IPS-NIHi7 (cell line): ENCODE measurements at regions not wholly inside any gene's neighbourhood (a gene's known extent, or its start where the extent isn't known, plus 50 kb on each side); places are given as distances from the start of the nearest gene placed in this dataset.
A peak's percentile ranks its signal among the peaks of the same experiment; 100 is the strongest.

Experiments
- DNase-seq: peaks from one replicate; pipeline ENCODE4 v3.0.0; 2012; ENCODE audit warnings: mixed read lengths; ENCODE audit errors: extremely low spot score

DNA sequence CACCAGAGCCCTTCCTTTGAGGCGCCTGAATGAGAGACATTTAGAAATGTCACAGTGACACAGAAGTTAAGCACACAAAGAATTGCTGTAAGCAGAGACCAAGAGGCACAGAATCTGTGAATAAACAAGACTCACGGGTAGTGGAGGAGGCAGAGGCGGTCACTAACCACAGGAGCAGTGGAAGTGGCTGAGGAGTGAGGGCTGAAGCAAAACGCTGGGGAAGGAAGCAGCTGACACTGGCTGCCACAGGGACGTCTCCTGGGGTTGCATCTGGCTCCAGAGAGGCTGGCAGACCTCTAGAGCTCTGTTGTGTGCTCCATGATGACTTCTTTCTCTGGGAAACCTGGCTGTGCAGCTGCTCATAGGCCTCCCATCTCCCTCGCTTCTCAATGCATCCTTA, 65.0 kb upstream of the SLC2A12 start:
- no peak for DNase-seq

DNA sequence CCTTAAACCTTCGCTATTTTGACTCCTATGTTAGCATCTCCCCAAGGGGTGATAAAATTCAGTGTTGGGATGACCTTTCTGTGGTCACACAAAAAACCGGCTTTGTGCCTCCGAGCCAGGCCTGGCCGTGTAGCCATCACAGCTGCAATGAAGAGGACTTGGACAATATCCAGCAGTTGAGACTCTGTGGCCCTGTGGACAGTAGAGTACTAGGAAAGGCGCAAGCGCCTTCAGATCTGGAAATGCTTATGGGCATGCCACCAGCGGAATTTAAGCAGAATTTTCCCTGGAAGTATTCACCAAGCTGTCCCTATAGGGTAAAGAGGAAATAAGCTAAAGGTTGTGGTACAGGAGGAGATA, 63.3 kb upstream of the SLC2A12 start:
- DNase-seq = no peak

DNA sequence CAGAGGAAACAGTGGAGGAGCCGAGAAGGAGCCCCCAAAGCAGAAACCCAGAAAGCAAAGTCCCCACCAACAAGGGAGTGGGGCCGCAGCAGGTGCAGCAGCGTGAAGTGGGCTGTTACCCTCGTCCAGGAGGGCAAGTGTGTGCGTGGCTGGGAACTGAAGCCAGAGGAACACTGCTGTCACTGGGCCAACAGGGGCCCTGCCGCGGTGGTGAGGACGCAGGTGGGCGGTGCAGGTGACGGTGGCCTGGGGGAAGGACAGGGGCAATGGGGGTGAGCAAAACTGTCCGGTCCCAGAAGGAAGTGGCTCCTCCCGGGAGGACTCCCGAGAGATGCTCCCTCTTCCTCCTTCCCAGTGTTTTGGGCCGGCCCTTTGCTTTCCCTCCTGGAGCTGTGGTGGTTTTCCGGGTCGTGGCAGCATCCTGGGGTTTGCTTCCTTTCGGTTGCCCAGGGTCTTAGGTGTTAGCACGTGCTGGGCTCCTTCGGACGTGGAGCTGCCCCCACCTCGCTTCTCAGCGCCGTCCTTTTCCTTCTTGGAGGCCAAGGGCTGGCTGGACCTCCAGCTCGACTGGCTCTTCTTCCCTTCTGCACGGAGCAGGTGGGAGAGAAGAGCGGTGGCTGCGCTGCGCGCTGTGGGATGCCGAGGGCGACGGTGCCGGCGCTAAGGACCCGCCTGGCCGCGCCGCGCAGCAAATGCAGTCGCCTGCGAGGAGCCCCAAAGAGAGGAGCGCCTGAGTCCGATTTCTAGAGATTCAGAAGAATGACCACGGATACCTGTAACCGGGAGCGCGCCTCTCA, 62.7 kb upstream of the SLC2A12 start:
- DNase-seq = no peak

DNA sequence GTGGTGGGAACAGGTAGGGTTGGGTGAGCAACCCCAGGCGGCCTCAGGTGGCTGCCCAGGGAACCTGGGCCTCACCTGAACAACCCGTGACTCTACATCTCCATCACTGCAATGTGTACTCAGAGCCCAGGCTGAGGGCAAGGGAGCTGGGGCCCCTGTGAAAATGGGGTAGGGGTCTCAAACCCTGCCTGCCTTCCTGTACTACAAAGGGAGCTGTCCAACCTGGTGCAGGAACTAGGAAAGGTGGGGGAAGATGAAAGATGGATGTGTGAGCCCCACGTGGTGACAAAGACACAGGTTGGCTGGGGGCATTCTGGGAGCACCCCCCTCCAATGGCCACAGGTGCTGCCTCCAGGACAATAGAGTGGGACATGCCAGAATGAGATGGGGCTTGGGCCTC, 62.1 kb upstream of the SLC2A12 start:
- no peak for DNase-seq

DNA sequence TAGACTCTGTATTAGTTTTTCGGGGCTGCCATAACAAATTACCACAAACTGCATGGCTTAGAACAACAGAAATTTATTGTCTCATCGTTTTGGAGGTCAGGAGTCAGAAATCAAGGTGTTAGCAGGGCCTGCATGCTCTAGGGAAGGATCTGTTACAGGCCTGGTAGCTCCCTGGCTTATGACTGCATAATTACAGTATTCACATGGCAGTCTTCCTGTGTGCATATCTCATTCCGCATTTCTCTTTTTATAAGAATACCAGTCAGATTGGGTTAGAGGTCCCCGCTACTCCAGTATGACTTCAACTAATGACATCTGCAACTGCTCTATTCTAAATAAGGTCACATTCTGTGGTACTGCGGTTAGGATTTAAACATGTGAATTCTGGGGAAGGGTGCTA, 59.3 kb upstream of the SLC2A12 start:
- no peak for DNase-seq

DNA sequence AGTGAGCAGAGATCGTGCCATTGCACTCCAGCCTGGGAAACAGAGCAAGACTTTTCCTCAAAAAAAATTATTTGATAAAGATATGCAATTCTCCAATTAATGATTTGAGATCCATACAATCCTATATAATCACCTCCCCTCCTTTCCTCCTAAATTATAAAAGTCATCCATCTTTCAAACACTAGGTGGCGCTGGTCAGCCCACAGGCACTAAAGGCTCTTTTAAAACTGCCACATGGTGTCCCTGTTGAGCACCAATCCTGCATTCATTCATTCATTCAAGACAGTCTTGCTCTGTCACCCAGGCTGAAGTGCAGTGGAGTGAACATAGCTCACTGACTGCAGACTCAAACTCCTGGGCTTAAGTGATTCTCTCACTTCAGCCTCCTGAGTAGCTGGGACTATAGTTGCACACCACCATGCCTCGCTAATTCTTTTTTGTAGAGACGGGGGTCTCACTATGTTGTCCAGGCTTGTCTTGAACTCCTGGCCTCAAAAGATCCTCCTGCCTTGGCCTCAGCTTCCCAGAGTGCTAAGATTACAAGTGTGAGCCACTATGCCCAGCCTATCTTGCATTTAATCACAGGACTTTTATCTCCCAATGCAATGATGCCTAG, 58.7 kb upstream of the SLC2A12 start:
- DNase-seq = peak; percentile 75

DNA sequence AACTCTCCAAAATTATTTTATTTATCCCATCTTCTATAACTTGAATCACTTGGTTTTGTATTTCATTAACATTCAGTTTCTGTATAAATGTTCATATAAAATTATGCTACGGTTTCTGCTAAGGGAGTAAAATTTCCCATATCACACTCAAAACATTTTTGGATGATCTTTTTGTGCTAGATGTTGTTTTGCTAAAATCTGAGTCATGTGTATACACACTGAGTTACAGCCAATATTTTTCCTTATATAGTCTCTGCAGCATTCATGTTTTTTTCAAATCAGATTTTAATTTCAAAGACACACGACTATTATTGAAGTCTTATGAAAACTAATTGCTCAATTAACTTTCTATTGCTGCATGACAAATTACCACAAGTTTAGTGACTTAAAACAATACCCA, 54.3 kb upstream of the SLC2A12 start:
- DNase-seq = no peak

DNA sequence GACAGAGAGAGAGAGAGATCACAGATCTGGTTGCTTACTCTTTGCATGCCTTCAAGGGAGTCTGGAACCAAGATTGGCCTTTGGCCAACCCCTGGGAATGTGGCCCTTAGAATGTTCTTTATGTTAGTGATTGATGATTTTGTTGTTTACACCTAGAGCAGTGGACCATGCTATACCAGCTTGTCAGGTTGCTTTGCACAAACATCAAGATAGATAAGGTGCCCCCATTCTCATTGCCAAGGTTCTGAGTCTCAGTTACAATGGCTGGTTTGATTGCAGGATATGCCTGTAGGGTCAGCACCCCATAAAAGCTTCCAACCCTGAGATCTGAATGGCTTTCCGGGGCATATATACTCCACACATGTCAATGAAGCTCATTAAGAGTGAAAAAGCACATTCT, 53.5 kb upstream of the SLC2A12 start:
- DNase-seq = no peak

DNA sequence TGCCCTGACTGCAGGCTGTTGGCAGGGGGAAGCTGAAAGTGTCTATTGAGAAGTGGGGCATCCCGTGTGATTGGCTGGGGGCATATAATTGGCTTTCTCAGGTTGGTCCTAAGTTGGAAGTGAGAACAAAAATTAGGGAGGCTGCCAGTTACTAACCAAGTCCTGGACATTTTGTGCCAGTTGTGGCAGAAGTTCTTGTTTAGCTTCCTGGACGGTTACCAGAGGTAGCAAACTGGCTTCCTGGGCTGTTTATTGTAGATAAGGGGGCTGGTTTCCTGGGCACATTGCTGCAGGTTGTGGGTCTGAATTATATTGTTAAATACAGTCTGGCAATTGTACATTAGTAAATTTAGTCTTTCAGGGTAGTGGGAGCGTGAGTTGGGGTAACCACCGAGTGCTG, 50.6 kb upstream of the SLC2A12 start:
- DNase-seq = no peak
